IPS DF 6.9 (cell line): ENCODE measurements at regions not wholly inside any gene's neighbourhood (a gene's known extent, or its start where the extent isn't known, plus 50 kb on each side); places are given as distances from the start of the nearest gene placed in this dataset.

Source experiments
- DNase-seq: peaks from one replicate; pipeline ENCODE4 v3.0.0-alpha.2; 2013; ENCODE audit warnings: low read depth, low spot score
- H3K27ac ChIP-seq: one replicate; pipeline ENCODE4 v1.5.1; 2013; ENCODE audit warnings: low read length, control low read depth
- H3K27me3 ChIP-seq: 2 replicates; pipeline ENCODE4 v1.6.1; 2013; ENCODE audit warnings: mild to moderate bottlenecking, low read length; ENCODE audit not compliant: control insufficient read depth, insufficient read depth
- H3K36me3 ChIP-seq: 2 replicates; pipeline ENCODE4 v1.6.1; 2013; ENCODE audit warnings: low read length; ENCODE audit not compliant: control insufficient read depth, insufficient read depth
- H3K4me1 ChIP-seq: 2 replicates; pipeline ENCODE4 v1.6.1; 2013; ENCODE audit warnings: low read length; ENCODE audit not compliant: control insufficient read depth, insufficient read depth
- H3K4me3 ChIP-seq: 2 replicates; pipeline ENCODE4 v1.5.1; 2013; ENCODE audit warnings: mild to moderate bottlenecking, low read length
- H3K9me3 ChIP-seq: 2 replicates; pipeline ENCODE4 v1.6.1; 2013; ENCODE audit warnings: low read length, inconsistent platforms; ENCODE audit not compliant: control insufficient read depth, insufficient read depth
- WGBS: extraction: QIAGEN DNeasy Blood & Tissue Kit; methylation state at CpG from one replicate; pipeline ENCODE4 v1.1.7; 2013; ENCODE audit warnings: mixed read lengths, missing lambda C conversion rate; ENCODE audit not compliant: insufficient read length, insufficient coverage; 5-methylcytosine and 5-hydroxymethylcytosine counted together

DNA sequence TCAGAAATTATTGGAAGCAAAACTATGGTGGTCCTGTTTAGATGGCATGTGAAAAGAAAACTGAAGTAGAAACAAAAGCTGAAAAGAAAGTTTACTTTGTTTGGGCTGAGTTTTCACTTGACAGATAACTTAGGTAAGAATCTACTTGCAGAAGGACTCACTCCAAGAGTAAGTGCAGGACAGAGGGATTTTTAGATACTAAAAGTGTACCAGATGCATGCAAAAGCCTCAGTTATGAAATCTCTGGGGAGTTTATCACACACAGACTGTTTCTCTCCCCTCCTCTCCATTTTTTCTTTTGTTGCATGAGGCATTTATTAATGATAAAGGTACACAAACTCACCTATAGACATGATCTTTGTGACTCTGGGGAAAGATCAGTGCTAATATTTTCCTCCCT is 127.5 kb upstream of the GIMD1 start:
- no peaks in the 10 kb centered on the region for H3K9me3 ChIP-seq
- H3K27ac ChIP-seq: no peak overlapping the region
- no peak for DNase-seq
- H3K4me1 ChIP-seq: no peaks in the 10 kb centered on the region
- H3K27me3 ChIP-seq: no peaks in the 10 kb centered on the region
- H3K36me3 ChIP-seq: no peaks in the 10 kb centered on the region
- H3K4me3 ChIP-seq: no peak overlapping the region

DNA sequence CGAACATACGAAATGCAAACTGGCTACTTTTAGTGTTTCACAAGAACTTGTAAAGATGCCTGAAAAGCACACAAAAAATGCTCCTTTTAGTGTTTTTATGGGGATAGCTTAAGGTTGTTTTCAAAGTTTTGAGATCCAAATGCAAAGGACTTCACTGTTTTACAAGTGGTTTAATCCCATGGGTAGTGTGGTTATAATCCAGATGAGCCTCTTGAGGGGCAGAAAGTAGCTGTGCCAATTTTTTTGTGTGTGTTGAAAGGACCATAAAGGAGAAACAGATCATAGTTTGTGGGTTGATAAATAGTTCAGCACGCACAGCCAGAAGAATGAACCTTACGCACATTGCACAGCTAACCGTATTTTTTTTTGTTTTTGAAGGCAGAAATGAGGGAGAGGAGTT is 126.9 kb upstream of the GIMD1 start:
- no CpG with 5 or more reads among the region's 5 CpGs for WGBS

DNA sequence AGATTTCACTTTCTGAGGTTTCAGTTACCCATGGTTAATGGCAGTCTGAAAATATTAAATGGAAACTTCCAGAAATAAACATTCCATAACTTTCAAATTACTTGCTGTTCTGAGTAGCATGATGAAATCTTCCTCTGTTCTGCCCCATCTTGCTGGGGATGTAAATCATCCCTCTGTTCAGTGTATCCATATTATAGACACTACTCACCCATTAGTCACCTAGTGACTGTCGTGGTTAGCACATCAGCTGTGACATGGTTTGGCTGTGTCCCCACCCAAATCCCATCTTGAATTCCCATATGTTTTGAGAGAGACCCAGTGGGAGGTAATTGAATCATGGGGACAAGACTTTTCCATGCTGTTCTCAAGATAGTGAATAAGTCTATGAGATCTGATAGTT is 125.5 kb upstream of the GIMD1 start:
- no peaks in the 10 kb centered on the region for H3K27me3 ChIP-seq
- H3K27ac ChIP-seq: no peak overlapping the region
- no peak for DNase-seq
- H3K36me3 ChIP-seq: no peaks in the 10 kb centered on the region
- H3K4me1 ChIP-seq: no peaks in the 10 kb centered on the region
- H3K4me3 ChIP-seq: no peak overlapping the region
- H3K9me3 ChIP-seq: no peaks in the 10 kb centered on the region
- WGBS: no CpG with 5 or more reads among the region's 1 CpG

More for the DNA sequence above, 126.9 kb upstream of the GIMD1 start:
- no peaks in the 10 kb centered on the region for H3K9me3 ChIP-seq
- no peak overlapping the region for H3K4me3 ChIP-seq
- H3K4me1 ChIP-seq: no peaks in the 10 kb centered on the region
- no peaks in the 10 kb centered on the region for H3K27me3 ChIP-seq
- H3K36me3 ChIP-seq: no peaks in the 10 kb centered on the region
- H3K27ac ChIP-seq: no peak overlapping the region
- no peak for DNase-seq

DNA sequence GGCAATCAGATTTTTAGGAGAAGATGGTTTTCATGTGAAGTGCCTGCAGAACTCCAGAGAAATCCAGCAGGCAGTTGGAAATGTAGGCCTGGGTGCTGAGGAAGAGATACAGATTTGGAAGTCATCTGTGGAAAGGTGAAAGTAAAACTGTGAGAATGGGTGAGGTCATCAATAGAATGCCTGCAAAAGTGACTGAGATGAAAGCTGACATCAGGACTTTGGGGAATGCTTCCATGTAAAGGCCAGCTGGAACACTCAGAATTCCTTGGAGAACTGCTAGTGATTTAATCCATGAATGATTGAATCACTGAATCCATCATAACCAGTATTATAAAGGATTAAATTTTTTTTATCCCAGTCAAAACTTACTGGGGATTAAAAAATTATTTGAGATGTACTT is 124.5 kb upstream of the GIMD1 start:
- Histone ChIP-seq H3K9me3 (no peaks in the 10 kb centered on the region), H3K27me3 (no peaks in the 10 kb centered on the region), H3K4me1 (no peaks in the 10 kb centered on the region), H3K4me3 (no peak overlapping the region), H3K36me3 (no peaks in the 10 kb centered on the region), H3K27ac (no peak overlapping the region)
- DNase-seq: no peak

DNA sequence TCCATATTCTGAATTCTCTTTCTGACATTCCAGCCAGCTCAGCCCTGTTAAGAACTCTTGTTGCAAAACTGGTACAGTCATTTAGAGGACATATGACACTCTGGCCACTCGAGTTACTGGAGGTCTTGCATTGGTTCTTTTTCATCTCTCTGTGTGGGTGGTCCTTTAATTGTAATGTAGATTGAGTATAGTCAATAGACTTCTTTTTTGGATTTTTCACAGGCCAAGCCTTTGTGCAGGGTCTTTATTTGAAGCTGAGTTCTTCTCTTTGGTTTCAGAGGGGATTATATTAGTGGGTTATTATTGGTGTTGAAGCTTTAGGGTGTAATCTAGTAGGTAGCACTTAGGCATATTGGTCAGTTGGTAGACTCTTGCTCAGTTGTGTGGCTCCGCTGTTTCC is 118.0 kb upstream of the GIMD1 start:
- H3K27ac ChIP-seq: no peak overlapping the region
- WGBS: no CpG with 5 or more reads among the region's 2 CpGs
- DNase-seq: no peak
- H3K36me3 ChIP-seq: no peaks in the 10 kb centered on the region
- H3K4me1 ChIP-seq: peaks cover 8% of the 10 kb centered on the region
- no peaks in the 10 kb centered on the region for H3K9me3 ChIP-seq
- H3K27me3 ChIP-seq: no peaks in the 10 kb centered on the region
- H3K4me3 ChIP-seq: no peak overlapping the region

DNA sequence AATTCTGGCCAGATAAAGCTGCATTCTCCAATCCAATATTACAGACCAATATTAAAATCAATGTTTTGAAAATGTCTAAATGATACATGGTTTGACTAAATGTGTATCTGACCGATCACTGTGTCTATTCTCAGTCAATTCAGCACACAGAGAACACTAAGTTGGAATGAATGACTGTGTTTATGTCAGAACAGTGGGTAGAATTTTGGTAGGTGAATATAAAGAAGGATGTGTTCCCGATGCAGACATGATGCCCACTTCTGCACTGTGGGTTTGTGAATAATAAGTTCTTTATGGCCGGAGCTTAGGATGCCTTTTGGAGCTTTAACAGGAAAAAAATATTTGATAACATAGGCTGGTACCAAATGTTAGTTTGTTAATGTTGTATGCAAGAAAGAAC is 113.2 kb upstream of the GIMD1 start:
- no peak overlapping the region for H3K4me3 ChIP-seq
- H3K4me1 ChIP-seq: no peaks in the 10 kb centered on the region
- no CpG with 5 or more reads among the region's 3 CpGs for WGBS
- H3K36me3 ChIP-seq: no peaks in the 10 kb centered on the region
- no peaks in the 10 kb centered on the region for H3K9me3 ChIP-seq
- H3K27me3 ChIP-seq: no peaks in the 10 kb centered on the region
- H3K27ac ChIP-seq: no peak overlapping the region
- no peak for DNase-seq

DNA sequence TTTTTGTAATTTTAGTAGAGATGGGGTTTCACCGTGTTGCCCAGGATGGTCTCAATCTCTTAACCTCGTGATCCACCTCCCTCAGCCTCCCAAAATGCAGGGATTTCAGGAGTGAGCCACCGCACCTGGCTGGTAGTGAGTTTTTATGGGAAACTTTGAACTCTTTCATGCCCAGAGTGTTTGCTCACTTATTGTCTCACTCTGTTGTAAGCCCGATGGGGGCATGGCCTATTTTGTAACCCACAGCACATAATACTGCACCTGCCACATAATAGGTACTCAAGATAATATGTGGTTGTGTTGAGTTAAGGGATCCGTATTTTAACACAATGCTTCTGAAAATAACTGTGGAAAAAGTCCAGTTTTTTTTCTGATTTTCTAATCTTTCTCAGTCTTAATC is 109.6 kb upstream of the GIMD1 start:
- H3K36me3 ChIP-seq: no peaks in the 10 kb centered on the region
- DNase-seq: no peak
- WGBS: no CpG with 5 or more reads among the region's 5 CpGs
- H3K4me1 ChIP-seq: no peaks in the 10 kb centered on the region
- no peak overlapping the region for H3K4me3 ChIP-seq
- no peaks in the 10 kb centered on the region for H3K9me3 ChIP-seq
- H3K27ac ChIP-seq: no peak overlapping the region
- H3K27me3 ChIP-seq: no peaks in the 10 kb centered on the region

DNA sequence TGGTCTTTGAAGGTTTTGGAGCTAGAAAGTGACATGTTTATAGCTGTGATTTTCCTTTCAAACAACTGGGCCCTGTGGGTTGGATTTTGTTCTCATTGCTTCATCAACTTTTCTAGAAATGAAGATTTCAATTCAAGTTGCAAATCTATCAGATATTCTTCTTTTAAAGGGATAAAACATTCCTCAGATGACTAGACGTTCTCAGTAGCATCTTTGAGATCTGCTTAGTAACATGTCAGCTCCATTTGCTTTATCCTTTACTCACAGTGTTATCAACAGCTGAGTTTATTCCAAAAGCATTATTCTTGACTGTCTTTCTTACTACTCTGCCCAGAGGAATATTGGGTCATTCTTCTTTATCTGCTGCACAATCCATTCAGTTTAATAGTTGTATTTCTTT is 108.2 kb upstream of the GIMD1 start:
- no peak overlapping the region for H3K27ac ChIP-seq
- H3K27me3 ChIP-seq: no peaks in the 10 kb centered on the region
- no peak overlapping the region for H3K4me3 ChIP-seq
- no peaks in the 10 kb centered on the region for H3K4me1 ChIP-seq
- no peaks in the 10 kb centered on the region for H3K36me3 ChIP-seq
- H3K9me3 ChIP-seq: no peaks in the 10 kb centered on the region
- no CpG with 5 or more reads among the region's 1 CpG for WGBS
- DNase-seq: no peak

DNA sequence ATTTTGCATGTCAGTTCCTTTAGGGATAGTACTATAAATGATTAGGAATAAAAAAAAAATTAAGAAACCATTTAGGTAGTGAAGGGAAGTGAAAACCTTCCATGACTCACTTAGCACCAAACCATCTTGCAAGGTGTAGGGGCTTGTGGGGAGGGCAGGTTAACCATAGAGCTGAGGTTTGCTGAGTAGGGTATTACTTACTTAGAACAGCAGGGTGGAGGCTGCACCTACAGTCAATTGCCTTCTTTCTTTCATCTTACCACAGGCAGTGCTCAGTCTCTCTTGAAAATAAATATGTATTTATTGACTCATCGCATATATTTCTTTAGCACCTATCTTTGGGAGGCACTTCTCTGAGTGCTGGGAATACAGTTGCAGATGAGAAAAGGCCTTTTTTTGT is 104.9 kb upstream of the GIMD1 start:
- Histone ChIP-seq H3K9me3 (no peaks in the 10 kb centered on the region), H3K27ac (no peak overlapping the region), H3K4me1 (no peaks in the 10 kb centered on the region), H3K4me3 (no peak overlapping the region), H3K36me3 (no peaks in the 10 kb centered on the region), H3K27me3 (no peaks in the 10 kb centered on the region)
- no peak for DNase-seq
- no CpG with 5 or more reads among the region's 1 CpG for WGBS

DNA sequence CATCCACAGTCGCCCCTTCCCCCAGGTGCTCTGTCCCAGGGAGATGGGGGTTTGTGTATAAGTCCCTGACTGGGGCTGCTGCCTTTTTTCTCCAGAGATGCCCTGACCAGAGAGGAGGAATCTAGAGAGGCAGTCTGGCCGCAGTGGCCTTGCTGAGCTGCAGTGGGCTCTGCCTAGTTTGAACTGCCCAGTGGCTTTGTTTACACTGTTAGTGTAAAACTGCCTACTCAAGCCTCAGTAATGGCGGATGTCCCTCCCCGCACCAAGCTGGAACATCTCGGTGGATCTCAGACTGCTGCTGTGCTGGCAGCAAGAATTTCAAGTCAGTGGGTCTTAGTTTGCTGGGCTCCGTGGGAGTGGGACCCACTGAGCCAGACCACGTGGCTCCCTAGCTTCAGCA is 102.6 kb upstream of the GIMD1 start:
- H3K27ac ChIP-seq: no peak overlapping the region
- H3K9me3 ChIP-seq: no peaks in the 10 kb centered on the region
- H3K4me1 ChIP-seq: no peaks in the 10 kb centered on the region
- H3K36me3 ChIP-seq: no peaks in the 10 kb centered on the region
- H3K4me3 ChIP-seq: no peak overlapping the region
- H3K27me3 ChIP-seq: no peaks in the 10 kb centered on the region
- no peak for DNase-seq
- WGBS: no CpG with 5 or more reads among the region's 7 CpGs

DNA sequence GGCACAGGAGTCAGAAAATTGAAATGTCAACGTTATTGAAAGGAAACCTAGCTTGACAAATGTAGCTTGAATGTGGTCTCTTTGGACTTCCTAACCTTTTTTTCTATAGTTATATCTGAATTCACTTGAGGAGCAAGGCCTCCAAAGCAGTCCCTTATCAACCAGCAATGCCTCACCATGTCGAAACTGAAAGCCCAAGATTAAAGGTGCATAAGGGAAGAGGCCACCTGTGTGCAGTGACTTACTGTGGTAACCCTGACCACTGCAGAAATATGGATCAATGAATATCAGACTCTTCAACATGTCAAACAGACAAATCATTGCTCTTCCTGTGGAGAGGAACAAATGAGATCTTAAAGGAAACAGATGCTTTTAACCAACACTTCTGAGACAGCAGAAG is 95.0 kb upstream of the GIMD1 start:
- Histone ChIP-seq H3K36me3 (no peaks in the 10 kb centered on the region), H3K27ac (no peak overlapping the region), H3K4me1 (no peaks in the 10 kb centered on the region), H3K4me3 (no peak overlapping the region), H3K9me3 (no peaks in the 10 kb centered on the region), H3K27me3 (no peaks in the 10 kb centered on the region)
- DNase-seq: no peak
- no CpG with 5 or more reads among the region's 2 CpGs for WGBS
